Central memory CD8-positive, alpha-beta T cell (primary cell): ENCODE measurements at regions not wholly inside any gene's neighbourhood (a gene's known extent, or its start where the extent isn't known, plus 50 kb on each side); places are given as distances from the start of the nearest gene placed in this dataset.

ENCODE experiments used
- ATAC-seq: fragments of 150-1000 bp; cut with Tn5 transposase; replicated peaks from 2 replicates; pipeline ENCODE4 v1.10.0; 2022; ENCODE audit warnings: mild to moderate bottlenecking, moderate FRiP score, moderate number of reproducible peaks; ENCODE audit not compliant: poor library complexity, severe bottlenecking; ENCODE audit errors: extremely low read depth
- DNase-seq, 2 donors: peaks; one replicate each; pipeline ENCODE4 v3.0.0; 2021; ENCODE audit warnings: low spot score in 2 of 2
- H3K27ac Mint-ChIP-seq: one replicate; pipeline ENCODE4 v1.8.0; 2022; ENCODE audit warnings: low read depth, mild to moderate bottlenecking, moderate library complexity, mixed read lengths
- H3K27me3 Mint-ChIP-seq: one replicate; pipeline ENCODE4 v1.8.0; 2022; ENCODE audit warnings: mixed read lengths
- H3K36me3 Mint-ChIP-seq: one replicate; pipeline ENCODE4 v1.8.0; 2022; ENCODE audit warnings: mild to moderate bottlenecking, moderate library complexity, mixed read lengths; ENCODE audit not compliant: insufficient read depth
- H3K4me1 Mint-ChIP-seq: one replicate; pipeline ENCODE4 v1.8.0; 2022; ENCODE audit warnings: mixed read lengths
- H3K4me3 Mint-ChIP-seq: one replicate; pipeline ENCODE4 v1.8.0; 2022; ENCODE audit warnings: mild to moderate bottlenecking, moderate library complexity, mixed read lengths
- H3K9me3 Mint-ChIP-seq: one replicate; pipeline ENCODE4 v1.8.0; 2022; ENCODE audit warnings: mixed read lengths

- H3K36me3 Mint-ChIP-seq, result no peaks in the 10 kb centered on the region
- H3K4me3 Mint-ChIP-seq, result no peak overlapping the region
- H3K4me1 Mint-ChIP-seq, result no peaks in the 10 kb centered on the region
- peaks cover 17% of the 10 kb centered on the region for H3K27me3 Mint-ChIP-seq
- H3K27ac Mint-ChIP-seq, result no peak overlapping the region
- DNase-seq (no peak), ATAC-seq (no peak)
- H3K9me3 Mint-ChIP-seq, result peaks cover 9% of the 10 kb centered on the region
Observed at GRCh38 chr14:58798173-58798572, 160.4 kb downstream of the DACT1 start.

GRCh38 chr14:58801086-58801485 lies 163.3 kb downstream of the DACT1 start:
- Mint-ChIP-seq H3K9me3 (peaks cover 5% of the 10 kb centered on the region), H3K4me1 (no peaks in the 10 kb centered on the region), H3K4me3 (no peak overlapping the region), H3K36me3 (no peaks in the 10 kb centered on the region), H3K27me3 (peaks cover 28% of the 10 kb centered on the region), H3K27ac (no peak overlapping the region)
- ATAC-seq (no peak), DNase-seq (no peak)

- Mint-ChIP-seq H3K36me3 (no peaks in the 10 kb centered on the region), H3K4me1 (no peaks in the 10 kb centered on the region), H3K27ac (no peak overlapping the region), H3K4me3 (no peak overlapping the region), H3K27me3 (peaks cover 28% of the 10 kb centered on the region), H3K9me3 (peaks cover 11% of the 10 kb centered on the region)
- DNase-seq (no peak), ATAC-seq (no peak)
Observed at GRCh38 chr14:58805057-58805456, 167.3 kb downstream of the DACT1 start.

GRCh38 chr14:58805605-58806409 lies 168.0 kb downstream of the DACT1 start:
- ATAC-seq (no peak), DNase-seq (no peak)
- Mint-ChIP-seq H3K4me1 (no peaks in the 10 kb centered on the region), H3K36me3 (no peaks in the 10 kb centered on the region), H3K9me3 (peaks cover 11% of the 10 kb centered on the region), H3K27me3 (peaks cover 28% of the 10 kb centered on the region), H3K27ac (no peak overlapping the region), H3K4me3 (no peak overlapping the region)

GRCh38 chr14:58807191-58807590 lies 169.4 kb downstream of the DACT1 start:
- H3K9me3 Mint-ChIP-seq, result peaks cover 11% of the 10 kb centered on the region
- no peak overlapping the region for H3K4me3 Mint-ChIP-seq
- peaks cover 26% of the 10 kb centered on the region for H3K27me3 Mint-ChIP-seq
- no peaks in the 10 kb centered on the region for H3K36me3 Mint-ChIP-seq
- ATAC-seq, result no peak
- no peak for DNase-seq
- no peak overlapping the region for H3K27ac Mint-ChIP-seq
- H3K4me1 Mint-ChIP-seq, result no peaks in the 10 kb centered on the region

GRCh38 chr14:58808828-58809227 lies 171.1 kb downstream of the DACT1 start:
- H3K27me3 Mint-ChIP-seq, result peaks cover 12% of the 10 kb centered on the region
- DNase-seq (no peak), ATAC-seq (no peak)
- H3K4me1 Mint-ChIP-seq, result no peaks in the 10 kb centered on the region
- H3K27ac Mint-ChIP-seq, result no peak overlapping the region
- H3K4me3 Mint-ChIP-seq, result no peak overlapping the region
- peaks cover 6% of the 10 kb centered on the region for H3K9me3 Mint-ChIP-seq
- no peaks in the 10 kb centered on the region for H3K36me3 Mint-ChIP-seq

- Mint-ChIP-seq H3K27me3 (peaks cover 12% of the 10 kb centered on the region), H3K4me1 (no peaks in the 10 kb centered on the region), H3K4me3 (no peak overlapping the region), H3K9me3 (peaks cover 6% of the 10 kb centered on the region), H3K27ac (no peak overlapping the region), H3K36me3 (no peaks in the 10 kb centered on the region)
- DNase-seq (no peak), ATAC-seq (no peak)
Observed at GRCh38 chr14:58809520-58809919, 171.8 kb downstream of the DACT1 start.

GRCh38 chr14:58812050-58812910 lies 174.5 kb downstream of the DACT1 start:
- ATAC-seq, result no peak
- Mint-ChIP-seq H3K27me3 (no peaks in the 10 kb centered on the region), H3K36me3 (no peaks in the 10 kb centered on the region), H3K9me3 (peaks cover 6% of the 10 kb centered on the region), H3K4me1 (no peaks in the 10 kb centered on the region), H3K27ac (no peak overlapping the region), H3K4me3 (no peak overlapping the region)
- DNase-seq, result no peak

GRCh38 chr14:58813745-58814144 lies 176.0 kb downstream of the DACT1 start:
- ATAC-seq, result no peak
- H3K36me3 Mint-ChIP-seq, result no peaks in the 10 kb centered on the region
- peaks cover 6% of the 10 kb centered on the region for H3K27me3 Mint-ChIP-seq
- DNase-seq, result no peak
- H3K4me3 Mint-ChIP-seq, result no peak overlapping the region
- H3K9me3 Mint-ChIP-seq, result peaks cover 6% of the 10 kb centered on the region
- no peak overlapping the region for H3K27ac Mint-ChIP-seq
- no peaks in the 10 kb centered on the region for H3K4me1 Mint-ChIP-seq

- DNase-seq (no peak), ATAC-seq (no peak)
- Mint-ChIP-seq H3K4me1 (no peaks in the 10 kb centered on the region), H3K4me3 (no peak overlapping the region), H3K27me3 (peaks cover 10% of the 10 kb centered on the region), H3K27ac (no peak overlapping the region), H3K9me3 (peaks cover 2% of the 10 kb centered on the region), H3K36me3 (no peaks in the 10 kb centered on the region)
Observed at GRCh38 chr14:58814466-58814865, 176.7 kb downstream of the DACT1 start.

- DNase-seq (no peak), ATAC-seq (no peak)
- no peaks in the 10 kb centered on the region for H3K36me3 Mint-ChIP-seq
- H3K27me3 Mint-ChIP-seq, result peaks cover 10% of the 10 kb centered on the region
- no peaks in the 10 kb centered on the region for H3K9me3 Mint-ChIP-seq
- H3K4me1 Mint-ChIP-seq, result no peaks in the 10 kb centered on the region
- H3K4me3 Mint-ChIP-seq, result no peak overlapping the region
- no peak overlapping the region for H3K27ac Mint-ChIP-seq
Observed at GRCh38 chr14:58815161-58815701, 177.5 kb downstream of the DACT1 start.

- no peaks in the 10 kb centered on the region for H3K4me1 Mint-ChIP-seq
- no peak for ATAC-seq
- H3K27ac Mint-ChIP-seq, result no peak overlapping the region
- peaks cover 10% of the 10 kb centered on the region for H3K27me3 Mint-ChIP-seq
- no peak for DNase-seq
- H3K4me3 Mint-ChIP-seq, result no peak overlapping the region
- H3K9me3 Mint-ChIP-seq, result no peaks in the 10 kb centered on the region
- H3K36me3 Mint-ChIP-seq, result no peaks in the 10 kb centered on the region
Observed at GRCh38 chr14:58815794-58816193, 178.0 kb downstream of the DACT1 start.
